Omental fat pad (tissue), 3 donors: ENCODE measurements at regions not wholly inside any gene's neighbourhood (a gene's known extent, or its start where the extent isn't known, plus 50 kb on each side); places are given as distances from the start of the nearest gene placed in this dataset.
"Not testable (repeated sequence)": the region's sequence is repeated elsewhere in the genome, so short reads cannot be mapped to it uniquely, and the experiment has no call there.

Experiments used
- ATAC-seq: fragments of 150-250 bp; one replicate; pipeline ENCODE4 v1.9.1; 2016; ENCODE audit warnings: mild to moderate bottlenecking, moderate library complexity; ENCODE audit not compliant: low FRiP score
- DNase-seq: peaks from one replicate; pipeline ENCODE4 v3.0.0-alpha.2; 2019; ENCODE audit warnings: low spot score
- TF ChIP-seq, protein P1 (sequence below), 3 donors: fragments of 450-650 bp; IDR thresholded peaks; one replicate each; pipeline ENCODE4 v1.5.1; 2016 to 2017; ENCODE audit warnings: antibody characterized with exemption in 3 of 3, mild to moderate bottlenecking in 3 of 3, moderate library complexity in 2 of 3

DNA sequence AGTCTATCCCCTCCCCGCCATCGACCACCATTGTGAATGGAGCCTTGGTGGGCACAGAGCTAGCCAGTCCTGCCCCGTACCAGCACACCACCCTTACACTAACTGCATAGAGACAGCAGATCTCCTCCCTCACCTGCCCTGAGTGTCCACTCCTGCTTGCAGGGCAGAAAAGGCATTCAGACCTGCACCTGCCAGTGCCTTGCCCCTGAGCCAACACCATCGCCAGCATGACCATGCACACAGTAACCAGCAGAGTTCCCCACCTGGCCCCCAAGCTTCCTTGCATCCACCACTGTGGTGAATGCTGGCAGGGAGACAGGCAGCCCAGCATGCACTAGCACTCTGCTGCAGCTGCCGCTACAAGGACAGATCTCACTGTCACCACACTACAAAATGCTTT lies 397.1 kb downstream of the KLHL4 start:
- no peak for DNase-seq

GRCh38 chrX:87924619-87925018 lies 407.0 kb downstream of the KLHL4 start:
- TF ChIP-seq, protein P1, sequence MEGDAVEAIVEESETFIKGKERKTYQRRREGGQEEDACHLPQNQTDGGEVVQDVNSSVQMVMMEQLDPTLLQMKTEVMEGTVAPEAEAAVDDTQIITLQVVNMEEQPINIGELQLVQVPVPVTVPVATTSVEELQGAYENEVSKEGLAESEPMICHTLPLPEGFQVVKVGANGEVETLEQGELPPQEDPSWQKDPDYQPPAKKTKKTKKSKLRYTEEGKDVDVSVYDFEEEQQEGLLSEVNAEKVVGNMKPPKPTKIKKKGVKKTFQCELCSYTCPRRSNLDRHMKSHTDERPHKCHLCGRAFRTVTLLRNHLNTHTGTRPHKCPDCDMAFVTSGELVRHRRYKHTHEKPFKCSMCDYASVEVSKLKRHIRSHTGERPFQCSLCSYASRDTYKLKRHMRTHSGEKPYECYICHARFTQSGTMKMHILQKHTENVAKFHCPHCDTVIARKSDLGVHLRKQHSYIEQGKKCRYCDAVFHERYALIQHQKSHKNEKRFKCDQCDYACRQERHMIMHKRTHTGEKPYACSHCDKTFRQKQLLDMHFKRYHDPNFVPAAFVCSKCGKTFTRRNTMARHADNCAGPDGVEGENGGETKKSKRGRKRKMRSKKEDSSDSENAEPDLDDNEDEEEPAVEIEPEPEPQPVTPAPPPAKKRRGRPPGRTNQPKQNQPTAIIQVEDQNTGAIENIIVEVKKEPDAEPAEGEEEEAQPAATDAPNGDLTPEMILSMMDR (IDR thresholded peaks at IDR 0.05) = no peak
- no peak for ATAC-seq
- DNase-seq = no peak

More for the DNA sequence above, 397.1 kb downstream of the KLHL4 start:
- TF ChIP-seq, protein P1 (IDR thresholded peaks at IDR 0.05) = no peak
- ATAC-seq = no peak

DNA sequence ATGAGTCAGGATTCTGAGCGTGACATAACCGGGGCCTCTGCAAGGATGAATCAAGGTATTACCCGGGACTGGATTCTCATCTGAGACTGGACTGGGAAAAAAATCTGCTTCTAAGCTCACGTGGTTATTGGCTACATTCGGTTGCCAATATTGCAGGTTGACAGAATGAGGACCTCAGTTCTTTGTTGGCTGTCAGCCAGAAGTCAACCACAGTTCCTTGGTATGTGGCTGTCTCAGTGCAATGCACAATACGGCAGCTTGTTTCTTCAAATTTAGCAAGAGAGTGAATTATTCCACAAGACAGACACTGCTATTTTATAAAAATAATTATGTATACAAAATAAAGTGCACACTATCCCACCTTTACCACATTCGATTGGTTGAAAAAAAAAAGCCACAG lies 424.2 kb downstream of the KLHL4 start:
- TF ChIP-seq, protein P1 (IDR thresholded peaks at IDR 0.05) = no peak
- ATAC-seq (no peak), DNase-seq (no peak)

GRCh38 chrX:87961471-87961870 lies 443.9 kb downstream of the KLHL4 start:
- ATAC-seq (no peak), DNase-seq (no peak)
- TF ChIP-seq, protein P1 (IDR thresholded peaks at IDR 0.05) = no peak

DNA sequence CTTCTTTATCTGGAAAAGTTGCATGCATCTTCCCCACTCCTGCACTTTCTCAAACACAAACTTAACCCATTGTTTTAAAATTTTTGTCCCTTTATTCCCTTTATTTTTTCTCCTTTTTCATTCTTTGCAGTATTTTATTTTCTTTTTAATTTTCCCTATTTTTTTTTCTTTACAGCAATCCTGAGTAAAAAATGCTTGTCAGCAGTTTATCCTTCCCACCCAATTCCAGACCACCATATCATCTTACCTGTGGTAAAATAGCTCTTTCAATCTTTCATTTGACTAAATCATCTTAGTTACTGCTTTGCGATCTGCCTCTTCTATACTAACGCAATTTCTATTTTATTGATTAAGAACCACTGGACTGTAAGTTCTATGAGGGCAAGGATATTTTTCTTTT lies 450.5 kb downstream of the KLHL4 start:
- no peak for ATAC-seq
- DNase-seq = no peak
- TF ChIP-seq, protein P1 (IDR thresholded peaks at IDR 0.05) = no peak

DNA sequence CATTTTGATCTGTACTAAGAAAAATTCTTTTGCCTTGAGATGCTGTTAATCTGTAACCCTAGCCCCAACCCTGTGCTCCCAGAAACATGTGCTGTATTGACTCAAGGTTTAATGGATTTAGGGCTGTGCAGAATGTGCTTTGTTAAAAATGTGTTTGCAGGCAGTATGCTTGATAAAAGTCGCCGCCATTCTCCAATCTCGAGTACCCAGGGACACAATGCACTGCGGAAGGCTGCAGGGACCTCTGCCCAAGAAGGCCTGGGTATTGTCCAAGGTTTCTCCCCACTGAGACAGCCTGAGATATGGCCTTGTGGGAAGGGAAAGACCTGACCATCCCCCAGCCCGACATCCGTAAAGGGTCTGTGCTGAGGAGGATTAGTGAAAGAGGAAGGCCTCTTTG lies 454.5 kb downstream of the KLHL4 start:
- DNase-seq, ATAC-seq: not testable (repeated sequence)

DNA sequence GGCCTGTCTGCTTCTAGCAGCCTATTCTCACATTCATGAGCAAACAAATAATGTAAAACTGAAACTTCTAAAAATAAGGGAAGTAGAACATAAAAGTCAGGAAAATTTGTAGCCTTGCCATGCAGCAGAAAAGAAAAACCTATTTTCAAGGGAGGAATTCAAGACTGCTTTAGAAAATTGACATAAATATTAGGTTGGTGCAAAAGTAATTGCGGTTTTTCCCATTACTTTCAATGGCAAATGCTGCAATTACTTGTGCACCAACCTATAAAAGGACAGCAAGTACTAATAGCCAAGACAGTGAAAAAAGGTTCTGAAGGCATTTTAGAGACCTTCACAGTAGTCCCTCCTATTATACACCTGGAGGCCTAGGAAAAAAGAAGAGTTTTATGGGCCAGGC lies 457.8 kb downstream of the KLHL4 start:
- no peak for DNase-seq
- no peak for ATAC-seq
- TF ChIP-seq, protein P1 (IDR thresholded peaks at IDR 0.05) = no peak

DNA sequence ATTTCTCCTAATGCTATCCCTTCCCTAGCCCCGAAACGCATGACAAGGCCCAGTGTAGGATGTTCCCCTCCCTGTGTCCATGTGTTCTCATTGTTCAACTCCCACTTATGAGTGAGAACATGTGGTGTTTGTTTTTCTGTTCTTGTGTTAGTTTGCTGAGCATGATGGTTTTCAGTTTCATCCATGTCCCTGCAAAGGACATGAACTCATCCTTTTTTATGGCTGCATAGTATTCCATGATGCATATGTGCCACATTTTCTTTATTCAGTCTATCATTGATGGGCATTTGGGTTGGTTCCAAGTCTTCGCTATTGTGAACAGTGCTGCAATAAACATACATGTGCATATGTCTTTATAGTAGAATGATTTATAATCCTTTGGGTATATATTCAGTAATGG lies 490.3 kb downstream of the KLHL4 start:
- not testable (repeated sequence) for ATAC-seq, DNase-seq
